HG03575 (cell line): ENCODE measurements at regions not wholly inside any gene's neighbourhood (a gene's known extent, or its start where the extent isn't known, plus 50 kb on each side); places are given as distances from the start of the nearest gene placed in this dataset.
A peak's percentile ranks its signal among the peaks of the same experiment; 100 is the strongest.
"Not testable (repeated sequence)": the region's sequence is repeated elsewhere in the genome, so short reads cannot be mapped to it uniquely, and the experiment has no call there.

ENCODE experiments used
- ATAC-seq: cut with Tn5 transposase; IDR thresholded peaks from one replicate; pipeline ENCODE4 v1.9.1; 2021; ENCODE audit not compliant: unreplicated experiment, insufficient number of reproducible peaks, low FRiP score; ENCODE audit errors: extremely low read depth

- ATAC-seq, result no peak
Measured at GRCh38 chr10:56298941-56299340, 62.1 kb downstream of the ZWINT start.

- no peak for ATAC-seq
Measured at GRCh38 chr10:56296618-56297017, 64.4 kb downstream of the ZWINT start.

- no peak for ATAC-seq
Measured at GRCh38 chr10:56288403-56288802, 72.7 kb downstream of the ZWINT start.

- no peak for ATAC-seq
Measured at GRCh38 chr10:56286096-56286495, 75.0 kb downstream of the ZWINT start.

- no peak for ATAC-seq
Measured at GRCh38 chr10:56279270-56279669, 81.8 kb downstream of the ZWINT start.

GRCh38 chr10:56269181-56269580 lies 91.9 kb downstream of the ZWINT start:
- ATAC-seq, result no peak

- ATAC-seq, result no peak
Measured at GRCh38 chr10:56266120-56266519, 94.9 kb downstream of the ZWINT start.

GRCh38 chr10:56258991-56259390 lies 102.1 kb downstream of the ZWINT start:
- no peak for ATAC-seq

GRCh38 chr10:56258378-56258777 lies 102.7 kb downstream of the ZWINT start:
- no peak for ATAC-seq

- no peak for ATAC-seq
Measured at GRCh38 chr10:56255298-56255697, 105.8 kb downstream of the ZWINT start.

- ATAC-seq, result no peak
Measured at GRCh38 chr10:56240471-56240870, 120.6 kb downstream of the ZWINT start.

- no peak for ATAC-seq
Measured at GRCh38 chr10:56231436-56231835, 129.6 kb downstream of the ZWINT start.

GRCh38 chr10:56222237-56222636 lies 138.8 kb downstream of the ZWINT start:
- ATAC-seq, result no peak

- ATAC-seq, result no peak
Measured at GRCh38 chr10:56212951-56213350, 148.1 kb downstream of the ZWINT start.

- no peak for ATAC-seq
Measured at GRCh38 chr10:56181607-56182006, 179.5 kb downstream of the ZWINT start.

GRCh38 chr10:56178210-56178609 lies 182.8 kb downstream of the ZWINT start:
- no peak for ATAC-seq

- not testable (repeated sequence) for ATAC-seq
Measured at GRCh38 chr10:56155091-56155513, 206.0 kb downstream of the ZWINT start.

- no peak for ATAC-seq
Measured at GRCh38 chr10:56146806-56147205, 214.3 kb downstream of the ZWINT start.

GRCh38 chr10:56142092-56142728 lies 218.8 kb downstream of the ZWINT start:
- ATAC-seq, result peak; percentile 74

- no peak for ATAC-seq
Measured at GRCh38 chr10:56139405-56139804, 221.7 kb downstream of the ZWINT start.

- no peak for ATAC-seq
Measured at GRCh38 chr10:56135828-56136227, 225.2 kb downstream of the ZWINT start.
